GM19395 (cell line): ENCODE measurements at regions not wholly inside any gene's neighbourhood (a gene's known extent, or its start where the extent isn't known, plus 50 kb on each side); places are given as distances from the start of the nearest gene placed in this dataset.

Experiments
- ATAC-seq: cut with Tn5 transposase; IDR thresholded peaks from one replicate; pipeline ENCODE4 v1.9.1; 2021; ENCODE audit warnings: mild to moderate bottlenecking, moderate library complexity; ENCODE audit not compliant: unreplicated experiment

DNA sequence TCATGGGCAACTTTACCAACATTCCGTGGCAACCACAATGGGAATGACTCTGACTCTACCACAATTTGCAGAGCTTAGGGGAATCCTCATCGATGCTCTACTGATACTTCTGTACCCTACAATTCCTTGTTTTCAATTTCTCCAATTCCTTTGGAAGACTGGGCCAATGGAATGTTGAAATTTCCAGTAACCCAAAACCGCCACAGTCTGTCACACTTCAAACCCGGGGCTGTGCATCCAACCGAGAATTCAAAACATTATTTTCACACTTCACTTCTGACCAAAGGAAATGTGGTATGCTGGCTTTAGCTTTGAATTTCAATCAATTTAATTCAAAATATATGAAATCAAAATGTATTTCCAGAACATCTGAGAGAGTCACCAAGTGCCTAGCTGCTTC is 951.4 kb downstream of the VRK1 start:
- no peak for ATAC-seq

DNA sequence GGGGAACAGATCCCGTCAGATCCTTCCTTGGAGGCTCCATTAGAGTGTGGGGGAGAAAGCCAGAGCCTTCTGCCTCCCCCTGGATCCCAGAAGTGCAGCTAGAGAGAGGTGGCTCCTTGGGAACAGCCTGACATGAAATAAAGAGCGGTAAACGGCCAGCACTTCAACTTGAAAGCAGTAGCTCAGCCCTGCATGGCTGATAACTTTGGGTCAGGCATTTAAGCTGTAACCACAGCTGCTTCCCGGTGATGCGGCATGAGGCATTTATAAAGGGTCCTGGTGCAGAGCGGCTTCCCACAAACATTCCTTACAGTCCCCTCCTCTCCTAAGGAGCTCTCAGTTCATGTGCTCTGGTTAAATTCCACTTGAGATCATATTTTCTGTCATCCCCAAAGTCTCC is 960.3 kb downstream of the VRK1 start:
- no peak for ATAC-seq

DNA sequence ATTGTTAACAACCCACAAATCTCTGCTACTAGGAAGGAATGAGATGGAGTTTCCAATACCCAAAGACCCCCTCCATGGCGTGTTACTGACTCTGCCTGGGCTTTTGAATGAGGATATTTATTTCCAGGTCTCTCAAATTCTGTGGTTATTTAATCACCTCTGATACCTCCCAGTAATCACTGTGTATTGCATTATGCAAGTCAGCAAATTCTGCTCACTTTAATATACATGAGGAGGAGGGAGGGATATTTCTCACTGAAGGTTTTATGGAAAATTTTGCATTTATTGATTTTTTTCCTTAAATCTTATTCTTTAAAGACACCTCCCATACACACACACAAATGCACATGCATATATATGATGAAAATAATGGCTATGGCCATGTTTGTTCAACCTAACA is 962.9 kb downstream of the VRK1 start:
- ATAC-seq, result no peak

DNA sequence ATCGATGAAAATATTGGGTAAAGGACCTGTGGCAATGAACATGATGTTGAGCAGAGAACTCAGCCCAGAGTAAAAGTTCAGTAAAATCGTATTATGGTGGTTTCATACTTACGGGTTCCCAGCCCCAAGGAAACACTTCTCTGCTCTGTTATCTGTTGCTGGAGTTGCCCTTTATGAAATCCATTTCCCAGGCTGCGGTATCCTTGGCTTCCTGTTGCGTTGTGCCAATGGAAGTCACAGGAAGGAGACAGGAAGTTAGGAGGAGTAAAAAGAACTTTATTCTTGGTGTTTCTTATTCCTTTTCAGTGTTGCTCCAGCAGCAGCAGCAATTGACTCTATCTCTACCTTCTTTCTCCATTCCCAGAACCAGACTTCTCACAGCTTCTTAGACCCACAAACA is 965.2 kb downstream of the VRK1 start:
- ATAC-seq, result no peak

DNA sequence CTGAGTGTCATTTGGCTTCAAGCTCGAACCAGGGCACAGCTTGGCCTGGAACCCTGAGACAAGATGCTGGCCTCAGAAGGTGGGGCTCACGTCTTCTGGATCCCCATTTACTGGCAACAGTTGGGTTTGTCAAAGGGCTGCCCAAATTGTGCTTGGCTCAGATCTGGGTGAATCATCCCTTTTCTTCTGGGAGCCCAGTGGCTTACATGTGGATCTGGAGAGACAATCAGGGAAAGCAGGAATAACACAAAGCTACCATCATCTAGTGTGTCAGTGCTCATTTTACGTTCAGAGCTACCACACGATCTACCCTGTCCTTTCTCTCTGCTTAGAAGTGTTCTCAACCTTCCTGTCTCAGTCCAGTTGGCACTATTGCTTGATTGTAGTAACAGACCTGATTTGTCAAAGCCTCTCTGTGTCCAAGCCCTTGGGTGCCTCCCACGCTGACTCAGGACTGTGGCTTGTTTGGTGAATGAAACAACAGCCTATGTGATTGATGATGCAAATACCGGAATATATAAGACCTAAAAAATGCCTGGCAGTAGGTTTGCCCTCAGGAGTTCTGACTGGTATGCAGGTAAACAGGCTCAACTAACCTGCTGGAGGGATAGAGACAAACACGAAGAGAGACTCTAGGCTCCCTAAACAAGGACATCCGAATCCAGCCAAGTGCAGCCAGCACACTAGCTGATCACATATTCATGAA is 974.3 kb downstream of the VRK1 start:
- no peak for ATAC-seq

DNA sequence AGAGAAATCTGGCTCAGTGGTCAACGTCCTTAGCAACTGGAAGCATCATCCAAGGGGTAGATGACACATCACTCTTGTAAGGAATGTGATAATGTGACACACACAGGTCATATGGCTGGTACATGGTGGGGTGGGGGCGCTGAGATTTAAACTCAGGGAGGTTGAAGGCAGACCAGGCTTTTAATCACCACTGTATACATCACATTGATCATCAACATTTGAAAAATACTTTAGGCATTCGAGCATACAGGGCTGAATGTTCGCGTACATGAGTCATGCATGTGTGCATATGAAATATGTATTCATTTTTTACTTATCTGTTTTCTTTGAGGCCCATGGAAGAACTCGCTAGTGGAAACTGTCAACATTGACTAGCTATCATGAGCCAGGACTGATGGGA is 976.4 kb downstream of the VRK1 start:
- no peak for ATAC-seq

DNA sequence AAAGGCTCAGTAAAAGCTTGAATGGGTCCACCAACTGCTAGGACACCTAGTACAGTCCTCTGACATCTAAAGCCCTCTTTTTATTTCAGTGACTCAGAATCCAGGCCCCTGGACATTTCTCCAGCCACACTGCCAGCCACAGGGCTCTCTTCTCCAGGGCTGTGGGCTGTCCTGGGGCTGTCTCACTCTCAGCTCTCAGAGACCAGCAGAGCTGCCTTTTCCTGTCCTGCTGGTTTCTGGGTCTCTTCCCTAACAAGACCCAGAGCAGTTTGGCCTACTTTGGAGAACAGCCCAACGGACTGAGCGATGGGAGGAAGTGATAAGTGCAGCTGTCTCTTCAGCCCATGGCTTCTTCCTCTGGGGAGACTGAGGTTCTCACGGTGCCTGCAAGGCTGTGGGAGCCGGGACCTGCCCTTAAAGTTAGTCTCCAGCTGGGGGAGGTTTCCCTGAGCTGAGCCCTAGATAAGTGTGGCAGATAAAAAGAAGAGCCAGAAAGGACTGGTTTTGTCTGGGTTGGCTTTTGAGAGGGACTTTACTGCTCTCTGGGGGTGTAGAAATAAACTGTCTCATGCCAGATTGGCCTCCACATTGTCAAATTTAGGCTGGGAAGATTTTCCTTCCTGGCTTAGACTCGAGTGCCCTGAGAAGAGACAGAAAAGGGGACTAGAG is 979.8 kb downstream of the VRK1 start:
- ATAC-seq, result no peak

DNA sequence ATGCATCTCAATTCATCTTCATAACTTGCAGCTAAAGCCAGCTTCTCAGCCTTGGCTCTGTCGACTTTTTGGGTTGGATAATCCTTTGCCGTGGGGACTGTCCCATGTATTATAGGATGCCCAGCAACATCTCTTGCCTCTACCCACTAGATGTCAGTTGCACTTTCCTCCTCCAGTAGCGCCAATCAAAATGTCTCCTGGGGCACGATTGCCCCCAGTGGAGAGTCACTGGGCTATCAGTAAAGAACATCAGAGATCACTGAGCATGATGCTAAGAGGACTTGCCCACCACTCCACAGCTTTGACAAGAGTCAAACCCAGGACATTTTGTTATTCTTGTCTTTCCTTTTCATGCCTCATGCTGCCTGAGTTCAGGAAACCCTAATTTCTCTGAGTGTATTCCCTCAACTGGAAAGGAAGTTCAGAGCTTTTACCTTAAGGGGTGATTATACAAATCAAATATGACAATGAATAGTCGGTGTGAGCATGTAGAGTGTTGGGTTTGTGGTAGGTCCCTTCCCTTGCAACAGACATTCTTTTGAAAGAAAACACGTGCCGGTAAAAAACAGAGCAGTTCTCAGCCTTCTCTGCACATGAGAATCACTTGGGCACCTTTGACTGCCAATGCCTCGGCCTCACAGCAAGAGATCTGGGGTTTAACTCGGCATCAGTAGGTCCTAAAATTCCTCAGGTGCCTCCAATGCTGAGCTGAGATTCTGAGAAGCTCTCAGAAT is 980.6 kb downstream of the VRK1 start:
- no peak for ATAC-seq

DNA sequence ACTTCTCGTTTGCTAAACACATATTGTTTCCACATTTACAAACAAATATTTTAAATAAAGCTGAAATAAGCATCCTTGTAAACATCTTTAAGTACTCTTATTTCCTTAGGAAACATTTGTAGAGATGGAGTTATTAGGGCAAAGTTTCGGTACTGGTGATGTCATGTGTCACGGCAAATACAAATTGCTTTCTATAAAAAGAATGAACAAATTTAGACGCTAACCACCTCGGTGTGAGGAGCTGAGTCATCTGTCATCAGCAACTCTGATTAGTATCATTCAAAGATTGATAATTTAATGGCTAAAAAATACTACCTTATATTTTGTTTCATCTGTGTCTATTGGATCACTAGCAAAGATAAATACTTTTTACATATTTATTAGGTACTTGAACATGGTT is 982.0 kb downstream of the VRK1 start:
- no peak for ATAC-seq

DNA sequence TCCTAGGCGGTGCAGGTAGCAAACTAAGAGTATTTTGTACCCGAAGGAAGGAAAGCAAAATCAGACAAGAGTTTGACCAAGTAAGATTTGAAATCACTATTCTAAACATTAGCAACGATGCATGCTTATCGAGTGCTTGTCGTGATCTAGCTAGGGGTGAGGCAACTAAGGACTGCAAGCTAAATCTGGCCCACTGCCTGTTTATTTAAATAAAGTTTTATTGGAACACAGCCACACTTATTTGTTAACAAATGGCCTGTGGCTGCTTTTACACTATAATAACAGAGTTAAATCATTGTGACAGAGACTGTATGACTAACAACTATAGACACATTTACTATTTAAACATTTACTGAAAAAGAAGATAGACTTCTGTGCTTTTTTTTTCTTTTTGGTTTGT is 983.6 kb downstream of the VRK1 start:
- no peak for ATAC-seq

DNA sequence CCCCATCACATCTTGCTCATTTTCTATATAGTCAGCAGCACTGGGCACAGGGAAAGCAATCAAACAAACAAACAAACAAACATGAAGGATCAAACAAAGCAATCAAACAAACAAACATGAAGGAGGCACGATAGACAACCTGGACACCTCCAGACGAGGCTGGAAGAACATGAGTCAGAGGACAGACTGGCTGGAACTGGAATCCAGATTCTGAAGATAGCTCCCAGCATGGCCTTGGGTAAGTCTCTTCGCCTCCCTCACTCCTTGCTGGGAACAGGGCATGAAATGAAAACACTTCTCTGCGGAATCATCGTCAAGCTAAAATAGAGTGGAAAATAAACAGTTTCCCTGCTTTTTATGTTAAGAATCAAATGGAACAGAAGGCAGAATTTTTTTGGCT is 984.8 kb downstream of the VRK1 start:
- no peak for ATAC-seq

DNA sequence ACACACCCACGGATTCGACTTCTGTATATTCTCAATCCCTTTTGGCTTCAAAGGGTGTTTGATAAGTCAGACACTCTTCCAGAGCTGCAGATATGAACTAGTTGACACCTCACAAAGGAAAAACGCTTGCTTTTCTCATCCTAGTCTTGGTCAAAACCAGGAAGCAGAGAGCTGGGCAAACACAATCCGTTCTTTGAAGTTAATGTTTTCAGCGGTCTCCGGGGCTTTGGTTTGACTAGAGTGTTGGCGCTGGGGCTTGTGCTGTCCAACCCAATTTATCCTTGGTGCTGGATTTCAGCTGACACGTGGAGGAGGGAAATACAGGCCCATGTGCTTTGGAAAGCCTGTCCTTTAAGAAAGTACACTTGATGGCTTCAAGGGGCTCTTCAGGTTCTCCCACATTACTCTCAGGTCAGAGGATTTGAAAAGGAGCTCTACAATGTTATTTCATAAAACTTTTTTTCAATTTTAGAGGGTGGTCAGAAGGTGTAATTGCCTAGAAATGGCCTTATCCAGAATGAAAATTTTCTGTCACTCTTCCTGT is 985.8 kb downstream of the VRK1 start:
- ATAC-seq, result no peak

DNA sequence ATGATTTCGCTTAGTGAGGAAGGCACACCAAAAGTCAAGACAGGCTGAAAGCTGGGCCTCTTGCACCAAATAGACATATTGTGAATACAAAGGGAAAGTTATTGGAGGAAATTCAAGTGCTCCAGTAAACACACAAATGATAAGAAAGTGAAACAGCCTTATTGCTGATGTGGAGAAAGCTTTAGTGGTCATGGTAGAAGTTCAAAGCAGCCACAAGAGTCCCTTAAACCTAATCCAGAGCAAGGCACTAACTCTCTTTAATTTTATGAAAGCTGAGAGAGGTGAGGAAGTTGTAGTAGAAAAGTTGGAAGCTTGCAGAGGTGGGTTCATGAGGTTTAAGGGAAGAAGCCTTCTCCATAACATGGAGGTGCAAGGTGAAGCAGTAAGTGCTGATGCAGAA is 988.3 kb downstream of the VRK1 start:
- ATAC-seq, result no peak

DNA sequence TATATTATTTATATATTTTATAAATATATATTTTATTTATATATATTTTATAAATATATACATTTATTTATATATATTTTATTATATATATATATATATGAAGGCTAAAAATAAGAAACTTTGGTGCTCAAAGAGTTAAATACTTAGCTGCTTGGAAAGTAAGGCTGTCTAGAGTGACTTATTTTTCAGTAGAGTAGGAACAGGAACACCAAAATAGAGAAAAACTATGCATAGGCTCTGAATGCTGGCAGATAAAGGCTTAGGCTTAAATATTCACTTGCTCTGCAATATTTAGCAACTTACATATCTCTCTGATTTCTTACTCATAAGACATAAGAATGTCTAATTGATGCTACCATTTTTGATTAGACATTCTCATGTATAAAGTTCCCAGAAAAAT is 991.2 kb downstream of the VRK1 start:
- ATAC-seq, result peak; percentile 71

DNA sequence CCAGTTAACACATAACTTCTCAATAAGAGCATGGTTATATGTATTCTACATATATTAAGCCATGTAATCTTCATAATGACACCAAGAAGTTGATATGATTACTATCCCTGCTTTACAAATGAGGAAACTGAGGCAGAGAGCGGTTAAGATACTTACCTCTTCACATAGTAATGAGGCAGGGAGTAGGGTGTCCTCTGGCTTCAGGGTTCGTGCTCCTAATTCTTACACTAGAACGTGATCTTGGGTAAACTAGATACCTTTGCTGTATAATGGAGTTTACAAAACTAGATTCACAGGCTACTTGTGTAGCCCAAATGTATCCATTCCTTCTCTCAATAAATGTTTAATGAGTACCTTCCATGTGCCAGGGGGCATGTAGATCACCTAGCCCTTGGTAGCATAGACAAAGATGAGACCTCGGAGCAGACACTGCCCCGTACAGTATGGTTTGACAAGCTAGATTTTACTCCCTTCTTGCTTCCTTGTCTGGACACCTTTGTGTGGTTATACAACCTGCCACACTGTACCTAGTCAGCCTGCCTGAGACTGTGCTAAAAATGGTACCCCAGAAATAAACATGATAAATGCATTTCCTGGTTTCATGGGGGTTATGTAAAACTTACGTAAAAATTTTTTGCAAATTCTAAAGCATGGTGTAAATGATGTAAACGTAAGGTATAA is 991.8 kb downstream of the VRK1 start:
- ATAC-seq, result no peak

DNA sequence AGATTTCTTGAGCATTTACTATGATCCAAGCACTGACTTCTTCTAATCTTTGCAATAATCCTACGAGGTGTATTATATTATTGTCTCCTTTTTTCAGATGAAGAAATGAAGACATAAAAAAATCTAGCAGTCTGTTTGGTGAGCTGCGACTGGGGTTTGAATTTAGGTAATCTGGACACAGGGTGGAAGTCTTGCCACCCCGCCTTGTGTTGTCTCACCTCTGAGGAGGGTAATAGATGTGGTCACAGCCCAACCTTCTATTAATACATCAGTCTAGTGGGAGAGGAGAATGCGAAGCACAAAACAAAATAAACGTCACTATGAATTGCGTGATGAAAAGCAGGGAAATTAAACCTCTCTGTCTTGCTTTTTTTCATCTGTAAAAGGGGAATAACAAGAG is 993.9 kb downstream of the VRK1 start:
- no peak for ATAC-seq

DNA sequence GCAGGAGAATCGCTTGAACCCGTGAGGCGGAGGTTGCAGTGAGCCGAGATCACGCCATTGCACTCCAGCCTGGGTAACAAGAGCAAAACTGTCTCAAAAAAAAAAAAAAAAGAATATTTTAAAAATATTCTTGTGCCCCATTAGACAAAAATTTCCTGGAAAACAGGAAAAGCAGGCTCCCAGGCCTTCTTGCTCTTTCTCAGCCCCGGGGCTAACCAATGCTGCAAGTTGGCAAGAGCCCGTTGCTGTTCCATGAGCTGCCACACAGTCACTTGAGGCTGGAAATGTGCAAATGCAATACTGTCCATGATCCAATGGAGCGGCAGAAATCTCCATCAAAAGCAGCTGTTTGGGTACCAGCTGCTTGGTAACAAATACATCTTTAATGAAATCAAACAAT is 994.7 kb downstream of the VRK1 start:
- no peak for ATAC-seq

DNA sequence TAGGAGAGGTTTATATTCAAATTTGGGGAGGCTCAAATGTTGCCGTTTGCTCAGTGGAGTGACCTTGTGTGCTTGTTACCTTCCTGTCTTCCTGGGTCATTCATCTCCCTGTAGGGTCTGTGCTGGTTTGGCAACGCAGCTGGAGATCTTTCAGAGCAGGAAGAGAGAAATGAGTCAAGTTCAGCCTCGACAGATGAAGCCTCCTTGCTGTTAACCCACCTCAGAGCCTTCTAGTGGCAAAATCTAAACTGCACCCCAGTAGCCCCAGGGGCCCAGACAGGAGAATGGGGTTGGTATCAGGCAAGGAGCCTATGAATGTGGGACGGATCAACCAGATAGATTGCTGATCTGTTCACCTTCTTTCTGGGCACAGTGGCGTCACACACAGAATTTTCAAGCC is 999.3 kb downstream of the VRK1 start:
- no peak for ATAC-seq

DNA sequence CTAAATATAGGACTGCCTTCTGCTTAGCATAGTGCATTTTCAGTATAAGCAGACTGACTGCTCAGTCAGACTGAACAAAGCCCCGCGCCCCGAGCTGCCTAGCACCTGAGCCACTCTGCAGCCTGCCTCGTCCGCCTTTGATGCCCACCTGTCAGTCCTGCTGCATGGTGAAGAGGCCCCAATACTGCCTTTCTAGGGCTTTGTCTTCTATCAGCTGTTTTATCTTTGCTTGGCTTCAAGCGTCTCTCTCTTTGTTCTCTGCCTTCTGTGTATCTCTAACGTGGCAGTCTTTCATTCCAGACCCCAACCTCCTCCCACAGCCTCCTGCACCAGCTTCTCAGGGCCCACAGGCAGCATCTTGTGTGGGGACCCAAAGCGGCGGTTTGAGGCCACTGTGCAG is 1001.0 kb downstream of the VRK1 start:
- ATAC-seq, result no peak

DNA sequence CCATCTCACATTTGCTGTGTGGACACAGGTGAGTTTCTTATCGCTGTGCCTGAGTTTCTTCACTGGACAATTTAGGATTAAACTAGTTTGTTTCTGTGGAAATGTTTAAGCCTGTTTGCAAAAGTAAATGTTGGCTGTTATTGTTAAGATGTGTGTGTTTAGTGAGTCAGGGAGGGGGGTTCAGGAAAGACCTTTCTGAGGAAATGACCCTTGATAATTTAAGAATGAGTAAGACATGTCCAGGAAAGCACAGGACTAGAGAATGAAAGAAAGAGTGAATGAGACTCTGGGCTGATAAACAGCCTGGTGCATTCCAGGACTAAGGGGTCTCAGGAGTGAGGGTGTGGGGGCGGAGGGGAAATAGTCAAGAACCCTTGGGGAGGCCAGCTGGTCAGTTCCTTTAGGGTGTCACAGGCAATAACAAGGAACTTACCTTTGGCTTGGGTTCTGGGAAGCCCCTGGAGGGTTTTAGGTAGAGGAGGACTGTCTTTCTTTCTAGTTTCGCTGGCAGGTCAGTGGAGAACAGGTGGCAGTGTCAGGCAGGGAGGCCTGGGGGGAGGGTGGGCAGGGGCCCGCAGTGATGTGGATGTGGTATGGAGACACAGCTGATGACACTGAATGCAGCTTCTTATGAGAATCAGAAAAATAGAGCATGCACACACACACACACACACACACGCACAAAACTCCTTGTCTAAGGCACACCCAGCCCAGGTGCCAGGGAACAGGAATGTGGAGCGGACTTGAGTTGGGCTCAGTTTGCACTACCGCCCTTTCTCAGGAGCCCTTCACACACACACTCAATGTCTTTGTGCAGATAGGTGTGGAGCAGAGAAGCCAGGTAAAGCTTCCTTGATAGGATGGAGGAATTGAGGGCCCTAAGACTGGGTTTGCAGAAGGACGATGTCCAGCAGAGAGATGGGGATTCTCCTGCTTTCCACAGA is 1005.5 kb downstream of the VRK1 start:
- ATAC-seq, result no peak
